Amniotic stem cell (primary cell): ENCODE measurements at regions not wholly inside any gene's neighbourhood (a gene's known extent, or its start where the extent isn't known, plus 50 kb on each side); places are given as distances from the start of the nearest gene placed in this dataset.

Experiments used
- DNase-seq: peaks from one replicate; lab custom pipeline; 2025; lab: John Stamatoyannopoulos, UW

GRCh38 chr2:198795419-198795818, 662.3 kb downstream of the SATB2 start:
- no peak for DNase-seq

GRCh38 chr2:198791623-198792022, 666.1 kb downstream of the SATB2 start:
- no peak for DNase-seq

GRCh38 chr2:198788676-198789075, 669.1 kb downstream of the SATB2 start:
- DNase-seq: no peak

GRCh38 chr2:198782734-198783133, 675.0 kb downstream of the SATB2 start:
- no peak for DNase-seq

GRCh38 chr2:198776616-198777406, 680.9 kb downstream of the SATB2 start:
- DNase-seq: no peak

GRCh38 chr2:198775737-198776136, 682.0 kb downstream of the SATB2 start:
- DNase-seq: no peak

- DNase-seq: no peak
These were observed 683.2 kb downstream of the SATB2 start for GRCh38 chr2:198774576-198774975.

GRCh38 chr2:198767694-198768093, 690.0 kb downstream of the SATB2 start:
- DNase-seq: no peak

- DNase-seq: peak; percentile 4
These were observed 693.9 kb downstream of the SATB2 start for GRCh38 chr2:198763793-198764192.

GRCh38 chr2:198762441-198762840, 695.3 kb downstream of the SATB2 start:
- no peak for DNase-seq

GRCh38 chr2:198757069-198757468, 700.7 kb downstream of the SATB2 start:
- no peak for DNase-seq

- no peak for DNase-seq
These were observed 701.6 kb downstream of the SATB2 start for GRCh38 chr2:198756166-198756565.

- no peak for DNase-seq
These were observed 704.6 kb downstream of the SATB2 start for GRCh38 chr2:198753101-198753500.

GRCh38 chr2:198749364-198749763, 708.4 kb downstream of the SATB2 start:
- DNase-seq: no peak

GRCh38 chr2:198731842-198732399, 725.8 kb downstream of the SATB2 start:
- DNase-seq: no peak

- DNase-seq: no peak
These were observed 737.5 kb downstream of the SATB2 start for GRCh38 chr2:198720266-198720665.

GRCh38 chr2:198717451-198717850, 740.3 kb downstream of the SATB2 start:
- DNase-seq: no peak

- DNase-seq: no peak
These were observed 742.4 kb downstream of the SATB2 start for GRCh38 chr2:198715302-198715835.

GRCh38 chr2:198712485-198712884, 745.3 kb downstream of the SATB2 start:
- no peak for DNase-seq

- DNase-seq: no peak
These were observed 746.3 kb downstream of the SATB2 start for GRCh38 chr2:198711484-198711883.

- no peak for DNase-seq
These were observed 747.2 kb downstream of the SATB2 start for GRCh38 chr2:198710562-198710961.

- DNase-seq: no peak
These were observed 751.2 kb downstream of the SATB2 start for GRCh38 chr2:198706476-198707082.

GRCh38 chr2:198703281-198703680, 754.5 kb downstream of the SATB2 start:
- DNase-seq: no peak
